HG02938 (cell line): ENCODE measurements at regions not wholly inside any gene's neighbourhood (a gene's known extent, or its start where the extent isn't known, plus 50 kb on each side); places are given as distances from the start of the nearest gene placed in this dataset.
"Not testable (repeated sequence)": the region's sequence is repeated elsewhere in the genome, so short reads cannot be mapped to it uniquely, and the experiment has no call there.

Source experiments
- ATAC-seq: cut with Tn5 transposase; IDR thresholded peaks from one replicate; pipeline ENCODE4 v1.9.1; 2021; ENCODE audit warnings: mild to moderate bottlenecking, moderate library complexity; ENCODE audit not compliant: unreplicated experiment

DNA sequence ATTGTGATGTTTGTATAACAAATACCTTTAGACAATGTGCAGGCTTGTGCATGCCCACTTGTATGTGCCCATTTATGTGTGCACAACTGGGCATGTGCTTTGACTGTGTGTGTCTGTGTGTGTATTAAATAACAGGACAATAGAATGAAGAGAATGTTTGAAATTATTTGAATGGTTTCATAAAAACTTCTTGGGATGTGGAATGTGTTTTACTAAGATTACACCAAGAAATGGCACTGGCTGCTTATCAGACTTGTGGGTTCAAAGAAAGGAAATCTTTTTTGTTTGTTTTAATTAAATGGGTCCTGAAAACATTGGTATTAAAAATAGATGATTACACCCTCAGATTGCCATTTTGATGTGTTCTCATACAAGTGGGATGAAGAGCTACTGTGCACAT, 191.6 kb upstream of the CCN2 start:
- ATAC-seq, result no peak

DNA sequence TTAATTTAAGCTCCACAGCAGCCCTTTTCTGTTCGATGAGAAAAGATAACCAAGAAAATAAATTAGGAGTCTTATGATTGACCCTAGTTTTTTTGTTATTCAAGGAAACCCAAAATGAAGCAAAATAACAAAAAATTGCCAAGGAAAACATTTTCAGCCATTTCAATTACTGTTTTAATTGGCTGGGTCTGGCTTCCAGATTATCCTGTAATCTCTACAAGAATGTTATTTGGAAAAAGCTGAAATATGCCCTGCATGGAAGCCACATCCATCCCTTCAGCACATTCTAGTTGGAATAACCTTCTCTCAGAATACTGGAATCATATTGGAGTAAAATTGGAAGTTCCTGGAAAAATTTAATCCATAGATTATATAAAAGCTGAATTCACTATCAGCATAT, 191.1 kb upstream of the CCN2 start:
- no peak for ATAC-seq

GRCh38 chr6:132140189-132140588, 189.0 kb upstream of the CCN2 start:
- no peak for ATAC-seq

DNA sequence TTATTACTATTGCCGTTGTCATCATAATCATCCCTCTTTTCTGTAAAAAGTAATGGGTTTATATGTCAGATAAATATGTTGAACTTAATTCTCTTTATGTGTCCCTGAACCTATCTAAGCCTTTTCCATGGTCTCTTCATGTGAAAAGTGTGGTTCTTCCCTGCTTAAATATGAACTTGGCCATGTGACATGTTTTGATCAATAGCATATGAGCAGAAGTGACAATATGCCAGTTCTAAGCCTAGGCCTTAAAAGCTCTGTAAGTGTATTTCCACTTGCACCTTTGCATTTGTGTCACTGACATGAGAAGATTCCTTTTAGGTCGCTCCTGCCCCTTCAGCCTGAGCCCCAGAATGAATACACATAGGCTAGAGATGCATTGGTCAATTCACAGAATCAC, 188.4 kb upstream of the CCN2 start:
- no peak for ATAC-seq

- ATAC-seq, result no peak
Observed at GRCh38 chr6:132136981-132137380, 185.8 kb upstream of the CCN2 start.

- ATAC-seq, result no peak
Observed at GRCh38 chr6:132135409-132135808, 184.2 kb upstream of the CCN2 start.

DNA sequence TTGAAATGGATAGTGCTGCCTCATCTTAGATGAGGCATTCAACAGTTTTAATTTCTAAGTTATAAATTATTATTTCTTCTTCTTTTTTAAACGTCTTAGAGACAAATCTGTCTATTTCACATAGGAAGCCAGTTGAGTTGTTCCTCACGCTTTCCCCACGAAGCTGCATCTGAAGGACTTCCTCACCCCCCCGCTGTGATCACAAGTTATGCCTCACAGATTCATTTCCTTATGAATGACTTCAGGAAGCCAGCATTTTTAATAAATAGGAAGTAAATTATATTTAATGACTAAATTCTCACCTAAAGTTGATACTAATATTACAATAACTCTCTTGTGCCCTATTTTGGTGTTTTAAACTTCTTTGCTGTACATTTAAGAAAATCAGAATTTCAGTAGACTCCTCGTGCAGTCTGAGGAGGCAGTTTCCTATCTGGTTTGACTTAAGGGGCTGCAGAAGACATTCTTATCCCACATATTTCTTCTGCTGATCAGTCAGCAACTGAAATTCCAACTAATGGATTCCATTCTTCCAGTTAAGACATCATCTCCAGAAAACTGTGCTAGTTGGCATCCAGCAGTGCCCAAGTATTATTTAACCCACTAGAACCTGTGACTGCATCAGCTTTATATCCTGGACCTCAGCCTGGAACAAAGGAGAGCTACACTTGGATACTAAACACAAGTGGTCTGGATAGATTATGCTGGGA, 182.7 kb upstream of the CCN2 start:
- no peak for ATAC-seq

GRCh38 chr6:132132924-132133639, 181.9 kb upstream of the CCN2 start:
- ATAC-seq, result no peak

DNA sequence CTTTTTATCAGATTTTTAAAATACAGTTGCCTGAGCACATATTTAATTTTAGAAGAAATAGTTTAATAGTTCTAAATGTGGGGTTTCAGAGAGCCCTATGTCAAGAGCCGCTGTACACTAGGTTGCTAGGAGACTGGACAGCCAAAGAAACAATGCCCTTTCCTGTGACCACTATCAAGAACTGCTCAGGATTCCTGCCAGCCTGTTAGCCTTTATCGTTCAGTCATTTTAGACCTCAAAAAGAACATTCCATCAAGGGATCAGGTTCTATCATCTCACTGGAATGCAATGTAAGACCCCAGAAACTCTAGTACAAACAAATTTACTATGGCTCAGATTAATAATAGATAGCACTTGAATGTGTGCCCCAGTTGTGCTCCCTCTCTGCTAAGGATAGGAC, 181.2 kb upstream of the CCN2 start:
- no peak for ATAC-seq

DNA sequence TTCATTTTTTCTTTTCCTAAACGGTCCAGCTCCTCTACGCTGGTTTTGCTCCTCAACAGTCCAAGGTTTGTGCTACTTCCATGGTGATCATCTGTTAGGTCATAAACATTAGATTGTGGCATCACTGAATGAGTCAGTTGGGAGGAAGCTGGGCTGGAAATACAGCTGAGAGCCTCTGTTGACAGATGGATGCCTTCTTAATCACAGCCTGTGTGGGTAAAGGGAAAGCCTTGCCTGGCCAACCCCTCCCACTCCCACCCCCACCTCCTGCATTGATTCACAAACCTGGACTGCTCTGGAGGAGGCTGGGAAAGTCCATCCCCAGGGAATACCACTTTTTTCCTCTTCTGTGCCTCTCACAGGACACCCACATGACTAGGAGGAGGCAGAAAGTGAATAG, 180.6 kb upstream of the CCN2 start:
- no peak for ATAC-seq

- ATAC-seq, result no peak
Observed at GRCh38 chr6:132131351-132131750, 180.2 kb upstream of the CCN2 start.

- ATAC-seq, result no peak
Observed at GRCh38 chr6:132130626-132131298, 179.6 kb upstream of the CCN2 start.

DNA sequence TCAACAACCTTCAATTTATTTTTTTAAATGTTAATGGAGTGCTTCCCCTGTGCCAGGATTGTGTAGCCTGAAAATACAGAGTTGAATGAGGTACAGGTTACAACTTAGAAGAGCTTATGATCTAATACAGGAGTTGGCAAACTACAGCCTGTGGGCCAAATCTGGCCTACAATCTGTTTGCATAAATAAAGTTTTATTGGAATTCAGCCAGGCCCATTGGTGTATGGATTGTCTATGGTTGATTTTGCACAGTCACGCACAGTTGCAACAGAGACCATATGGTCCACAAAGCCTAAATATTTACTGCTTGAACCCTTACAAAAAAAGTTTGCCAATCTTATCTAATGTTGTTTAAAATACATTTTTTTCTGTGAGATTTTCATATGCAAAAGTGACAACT, 177.3 kb upstream of the CCN2 start:
- no peak for ATAC-seq

DNA sequence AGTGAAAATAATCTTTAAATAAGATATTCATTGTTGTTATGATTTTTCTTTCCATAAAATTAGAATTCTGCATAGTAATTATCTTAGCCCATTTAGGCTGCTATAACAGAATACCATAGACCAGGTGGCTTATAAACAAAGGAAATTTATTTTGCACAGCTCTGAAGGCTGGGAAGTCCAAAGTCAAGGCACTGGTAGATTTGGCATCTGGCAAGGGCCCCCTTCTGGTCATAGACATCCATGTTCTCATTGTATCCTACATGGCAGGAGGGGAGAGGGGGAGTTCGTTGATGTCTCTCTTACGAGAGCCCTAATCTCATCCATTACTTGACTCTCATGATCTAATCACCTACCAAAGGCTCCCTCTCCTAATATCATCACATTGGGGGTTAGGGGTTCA, 175.0 kb upstream of the CCN2 start:
- ATAC-seq, result no peak

- ATAC-seq, result no peak
Observed at GRCh38 chr6:132122871-132123270, 171.7 kb upstream of the CCN2 start.

DNA sequence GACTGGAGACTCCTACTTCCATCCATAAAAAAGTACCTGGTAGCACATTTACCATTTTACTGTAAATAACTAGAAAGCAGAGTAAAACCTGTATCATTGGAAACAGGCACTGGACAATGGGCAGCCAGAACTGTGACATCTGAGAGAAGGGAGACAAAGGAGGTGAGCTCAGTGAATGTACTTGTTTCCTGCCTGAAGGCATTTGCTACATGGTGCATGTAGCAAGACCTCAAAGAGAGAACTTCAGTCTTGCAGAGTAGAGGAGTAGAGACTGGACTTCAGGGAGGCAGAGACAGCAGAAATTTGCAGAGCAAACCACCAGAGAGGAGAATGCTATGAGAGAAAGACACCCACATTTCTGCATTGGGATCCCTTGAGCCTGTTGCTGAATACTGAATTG, 171.0 kb upstream of the CCN2 start:
- ATAC-seq, result no peak

DNA sequence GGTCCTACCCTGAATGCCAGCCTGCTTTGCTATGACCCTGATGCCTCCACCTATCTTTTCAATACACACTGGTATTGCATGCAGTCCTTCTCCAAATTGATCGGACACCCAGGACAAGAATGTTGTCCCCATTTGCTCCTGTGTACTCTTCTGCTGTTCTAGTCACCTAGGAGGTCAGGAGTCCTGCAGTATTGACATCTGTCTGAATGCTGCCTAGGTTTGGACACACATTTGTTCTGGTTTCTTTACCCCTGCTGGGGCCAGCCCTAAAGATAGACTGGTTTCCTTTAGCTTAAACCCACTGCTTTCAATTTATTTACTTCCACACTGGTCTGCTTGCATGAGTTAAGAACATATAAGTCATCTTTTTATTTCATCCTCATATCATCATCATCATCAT, 167.0 kb upstream of the CCN2 start:
- no peak for ATAC-seq

DNA sequence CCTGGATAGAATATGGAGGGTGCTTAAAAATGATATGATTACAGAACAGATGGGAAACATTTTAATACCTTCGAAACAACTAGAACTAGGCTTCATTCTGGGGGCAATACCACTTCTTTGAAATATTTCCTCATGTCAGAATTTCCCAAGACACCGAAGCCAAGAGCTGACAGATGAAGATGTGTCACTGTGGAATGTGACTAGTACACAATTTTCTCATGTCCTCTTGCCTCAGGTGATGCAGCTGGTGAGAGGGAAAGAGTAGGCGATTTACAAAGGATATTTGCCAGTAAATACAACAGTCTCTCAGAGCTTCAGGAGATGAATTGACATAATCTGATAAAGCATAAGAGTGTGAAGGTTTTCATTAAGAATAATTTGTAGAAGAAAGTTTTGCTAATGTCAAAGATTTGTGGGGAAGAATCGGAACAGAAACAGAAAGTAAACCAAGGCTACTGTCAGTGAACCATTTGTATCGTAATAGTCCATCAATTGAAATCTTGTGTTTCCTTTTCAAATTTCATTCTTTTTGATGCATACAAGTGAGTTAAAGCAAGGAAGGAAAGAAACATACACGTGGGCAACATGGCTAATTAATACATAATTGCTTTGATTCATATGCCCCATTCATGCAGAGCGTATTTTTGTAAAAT, 164.7 kb upstream of the CCN2 start:
- ATAC-seq, result no peak

GRCh38 chr6:132114201-132114825, 163.1 kb upstream of the CCN2 start:
- no peak for ATAC-seq

DNA sequence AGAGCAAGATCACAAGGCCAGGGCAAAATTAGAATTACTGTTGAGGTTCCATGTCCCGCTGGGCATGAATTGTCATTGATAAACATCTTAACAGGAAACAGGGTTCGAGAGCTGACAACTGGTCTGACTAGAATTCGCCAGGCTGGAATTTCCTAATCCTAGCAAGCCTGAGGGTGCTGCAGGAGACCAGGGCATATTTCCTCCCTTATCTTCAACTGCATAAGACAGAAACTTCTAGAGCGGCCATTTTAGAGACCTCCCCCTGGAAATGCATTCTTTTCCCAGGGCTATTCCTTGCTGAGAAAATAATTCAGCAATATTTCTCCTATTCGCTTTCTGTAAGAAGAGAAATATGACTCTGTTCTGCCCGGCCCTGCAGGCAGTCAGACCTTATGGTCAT, 158.6 kb upstream of the CCN2 start:
- not testable (repeated sequence) for ATAC-seq

DNA sequence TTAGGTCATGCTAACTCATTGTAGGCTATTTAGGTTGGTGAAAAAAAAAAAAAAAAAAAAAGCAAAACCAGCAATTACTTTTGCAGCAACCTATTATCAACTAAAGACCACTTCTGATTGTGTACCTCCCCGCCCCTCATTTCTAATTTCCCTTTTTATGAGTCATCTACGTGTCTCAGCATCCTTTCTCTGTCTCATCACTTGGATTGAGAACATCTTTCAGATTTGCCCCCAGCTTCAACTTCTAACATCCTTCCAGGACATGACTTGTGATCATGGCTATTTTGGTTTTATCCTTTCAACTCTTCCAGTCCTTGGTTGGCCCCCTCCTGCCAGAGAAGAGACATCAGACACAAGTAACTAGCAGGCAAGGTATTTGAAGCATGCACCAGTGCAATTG, 156.7 kb upstream of the CCN2 start:
- no peak for ATAC-seq
